ENCODE measurements at regions not wholly inside any gene's neighbourhood (a gene's known extent, or its start where the extent isn't known, plus 50 kb on each side); places are given as distances from the start of the nearest gene placed in this dataset.

- TF ChIP-seq, protein P1, sequence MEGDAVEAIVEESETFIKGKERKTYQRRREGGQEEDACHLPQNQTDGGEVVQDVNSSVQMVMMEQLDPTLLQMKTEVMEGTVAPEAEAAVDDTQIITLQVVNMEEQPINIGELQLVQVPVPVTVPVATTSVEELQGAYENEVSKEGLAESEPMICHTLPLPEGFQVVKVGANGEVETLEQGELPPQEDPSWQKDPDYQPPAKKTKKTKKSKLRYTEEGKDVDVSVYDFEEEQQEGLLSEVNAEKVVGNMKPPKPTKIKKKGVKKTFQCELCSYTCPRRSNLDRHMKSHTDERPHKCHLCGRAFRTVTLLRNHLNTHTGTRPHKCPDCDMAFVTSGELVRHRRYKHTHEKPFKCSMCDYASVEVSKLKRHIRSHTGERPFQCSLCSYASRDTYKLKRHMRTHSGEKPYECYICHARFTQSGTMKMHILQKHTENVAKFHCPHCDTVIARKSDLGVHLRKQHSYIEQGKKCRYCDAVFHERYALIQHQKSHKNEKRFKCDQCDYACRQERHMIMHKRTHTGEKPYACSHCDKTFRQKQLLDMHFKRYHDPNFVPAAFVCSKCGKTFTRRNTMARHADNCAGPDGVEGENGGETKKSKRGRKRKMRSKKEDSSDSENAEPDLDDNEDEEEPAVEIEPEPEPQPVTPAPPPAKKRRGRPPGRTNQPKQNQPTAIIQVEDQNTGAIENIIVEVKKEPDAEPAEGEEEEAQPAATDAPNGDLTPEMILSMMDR (IDR thresholded peaks at IDR 0.05): no peak
- TF ChIP-seq POLR2A (IDR thresholded peaks at IDR 0.05): no peak
Observed at GRCh38 chr6:156440688-156441087, 336.5 kb upstream of the ARID1B start.
